ENCODE measurements at regions not wholly inside any gene's neighbourhood (a gene's known extent, or its start where the extent isn't known, plus 50 kb on each side); places are given as distances from the start of the nearest gene placed in this dataset.

DNA sequence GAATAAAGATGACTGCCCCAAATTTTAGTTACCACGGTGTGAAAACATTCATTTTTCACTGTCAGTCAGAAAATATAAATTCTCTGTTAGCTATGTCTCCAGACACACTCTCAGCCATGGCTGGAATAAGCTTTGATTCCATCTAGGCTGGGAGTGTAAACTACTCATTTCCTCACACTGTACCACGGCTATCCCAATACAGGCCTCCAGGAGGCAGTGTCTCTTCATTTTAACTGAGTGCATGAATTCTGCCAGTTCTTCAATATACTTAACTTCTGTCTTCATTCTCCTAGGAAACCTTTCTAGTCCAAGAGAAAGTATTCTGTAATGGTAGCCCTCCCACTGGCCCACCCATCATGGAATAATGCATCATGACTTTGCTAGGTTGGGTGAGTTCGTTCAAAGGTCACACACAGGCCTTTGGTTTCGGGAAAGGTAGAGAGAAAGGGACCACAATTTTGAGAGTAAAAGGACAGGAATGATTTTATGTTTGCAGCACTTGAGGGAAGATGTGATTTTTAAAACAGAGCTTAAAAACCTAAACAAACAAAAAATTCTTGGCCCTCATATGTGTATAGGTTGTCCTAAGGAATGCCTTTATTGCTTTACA lies 381.1 kb downstream of the SEC23A start:
- POLR2A ChIA-PET = no interaction called here
- WGBS (ENCODE audit: low lambda C conversion rate) = 21% methylated on average over 4 of the region's 4 CpGs
- no peaks in the 10 kb centered on the region for H3K79me2 ChIP-seq (ENCODE audit: insufficient read depth, low read length)
- peak; percentile 98 for ATAC-seq
- no peaks in the 10 kb centered on the region for H3K4me1 ChIP-seq (ENCODE audit: insufficient read depth, low read length)
- H3K4me3 ChIP-seq (replicated peaks in 1 of 3; ENCODE audit: insufficient read depth in 1 of 3, low read depth in 2 of 3, low read length in 3 of 3) = no peak overlapping the region
- in situ Hi-C loops (cut with HindIII; ENCODE audit: extremely low pct_ligation_motif_present, low pct_unique_long_range_greater_than_20kb) (loop anchor here (5.0 kb wide), 2 partner anchors 145 to 290 kb away; no protein-coding TSS in a partner anchor), intact Hi-C loops (cut with micrococcal nuclease; ENCODE audit: unreplicated experiment) (loop anchor here (1.0 to 5.0 kb wide), 4 partner anchors 115 to 312 kb away; no protein-coding TSS in a partner anchor)
- no peak overlapping the region for H3K9ac ChIP-seq (ENCODE audit: insufficient read depth, low read depth, low read length)
- CTCF ChIA-PET (ENCODE audit: low intra/inter-chr PET ratio, low total read pairs) = interaction anchor here (1.1 to 2.4 kb wide), 4 partner anchors 146 to 313 kb away, joined by 5 to 36 read pairs (median 22); no protein-coding TSS in a partner anchor
- no peaks in the 10 kb centered on the region for H3K9me3 ChIP-seq (ENCODE audit: low read length)
- no TSS peak for BruUV-seq (replicated peaks)
- no peaks in the 10 kb centered on the region for H4K20me1 ChIP-seq (ENCODE audit: insufficient read depth, low read length)
- no peak overlapping the region for H2AFZ ChIP-seq (ENCODE audit: low read length)
- no peak overlapping the region for H3K27ac ChIP-seq (ENCODE audit: extremely low read length, insufficient read depth, low read length)
- peak; percentile 77 for DNase-seq (ENCODE audit: low spot score)
- peak; percentile 60 for FAIRE-seq
- no peaks in the 10 kb centered on the region for H3K27me3 ChIP-seq (ENCODE audit: control insufficient read depth in 1 of 2, insufficient read depth in 2 of 2, low read length in 2 of 2)
- no peak overlapping the region for H3K4me2 ChIP-seq (ENCODE audit: low read depth, low read length)
- no peaks in the 10 kb centered on the region for H3K36me3 ChIP-seq (replicated peaks in 1 of 2; ENCODE audit: control insufficient read depth in 1 of 2, insufficient read depth in 2 of 2, low read length in 2 of 2)
- TF ChIP-seq, protein P1, sequence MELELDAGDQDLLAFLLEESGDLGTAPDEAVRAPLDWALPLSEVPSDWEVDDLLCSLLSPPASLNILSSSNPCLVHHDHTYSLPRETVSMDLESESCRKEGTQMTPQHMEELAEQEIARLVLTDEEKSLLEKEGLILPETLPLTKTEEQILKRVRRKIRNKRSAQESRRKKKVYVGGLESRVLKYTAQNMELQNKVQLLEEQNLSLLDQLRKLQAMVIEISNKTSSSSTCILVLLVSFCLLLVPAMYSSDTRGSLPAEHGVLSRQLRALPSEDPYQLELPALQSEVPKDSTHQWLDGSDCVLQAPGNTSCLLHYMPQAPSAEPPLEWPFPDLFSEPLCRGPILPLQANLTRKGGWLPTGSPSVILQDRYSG (CRISPR knock-in tag; IDR thresholded peaks at IDR 0.05) = no peak
- TF ChIP-seq ZNF775 (CRISPR knock-in tag; IDR thresholded peaks at IDR 0.05; ENCODE audit: borderline replicate concordance) (no peak), HOXA5 (CRISPR knock-in tag; IDR thresholded peaks at IDR 0.05) (no peak), TBL1XR1 (IDR thresholded peaks at IDR 0.05; ENCODE audit: borderline replicate concordance, low read length, partially characterized antibody) (no peak), ZNF205 (CRISPR knock-in tag; IDR thresholded peaks at IDR 0.05) (peak; percentile 70; the same call in 1 of the 2 replicates), FOXK1 (CRISPR knock-in tag; IDR thresholded peaks at IDR 0.05; ENCODE audit: borderline replicate concordance, low read depth) (peak; percentile 29; the same call in 1 of the 2 replicates), ZNF792 (CRISPR knock-in tag; IDR thresholded peaks at IDR 0.05) (no peak), ZNF782 (CRISPR knock-in tag; IDR thresholded peaks at IDR 0.05; ENCODE audit: borderline replicate concordance) (no peak), SP1 (IDR thresholded peaks at IDR 0.05) (no peak), SP1 (CRISPR knock-in tag; IDR thresholded peaks at IDR 0.05) (no peak), ZKSCAN8 (CRISPR knock-in tag; IDR thresholded peaks at IDR 0.05; ENCODE audit: borderline replicate concordance) (no peak), ZNF337 (CRISPR knock-in tag; IDR thresholded peaks at IDR 0.05; ENCODE audit: borderline replicate concordance, low read depth) (no peak), CHD2 (IDR thresholded peaks at IDR 0.05; ENCODE audit: low read depth, low read length) (no peak), MLLT10 (CRISPR knock-in tag; IDR thresholded peaks at IDR 0.05) (no peak), ZNF263 (CRISPR knock-in tag; IDR thresholded peaks at IDR 0.05) (no peak), FOXK2 (IDR thresholded peaks at IDR 0.05) (no peak)
- TF ChIP-seq, protein P2, sequence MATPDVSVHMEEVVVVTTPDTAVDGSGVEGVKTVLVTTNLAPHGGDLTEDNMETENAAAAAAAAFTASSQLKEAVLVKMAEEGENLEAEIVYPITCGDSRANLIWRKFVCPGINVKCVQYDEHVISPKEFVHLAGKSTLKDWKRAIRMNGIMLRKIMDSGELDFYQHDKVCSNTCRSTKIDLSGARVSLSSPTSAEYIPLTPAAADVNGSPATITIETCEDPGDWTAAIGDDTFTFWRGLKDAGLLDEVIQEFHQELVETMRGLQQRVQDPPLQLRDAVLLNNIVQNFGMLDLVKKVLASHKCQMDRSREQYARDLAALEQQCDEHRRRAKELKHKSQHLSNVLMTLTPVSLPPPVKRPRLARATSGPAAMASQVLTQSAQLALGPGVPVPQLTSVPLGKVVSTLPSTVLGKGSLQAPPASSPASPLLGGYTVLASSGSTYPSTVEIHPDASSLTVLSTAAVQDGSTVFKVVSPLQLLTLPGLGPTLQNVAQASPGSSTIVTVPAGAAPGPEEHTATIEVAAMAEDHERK (CRISPR knock-in tag; IDR thresholded peaks at IDR 0.05; ENCODE audit: low read depth) = no peak
- TF ChIP-seq, protein P3, sequence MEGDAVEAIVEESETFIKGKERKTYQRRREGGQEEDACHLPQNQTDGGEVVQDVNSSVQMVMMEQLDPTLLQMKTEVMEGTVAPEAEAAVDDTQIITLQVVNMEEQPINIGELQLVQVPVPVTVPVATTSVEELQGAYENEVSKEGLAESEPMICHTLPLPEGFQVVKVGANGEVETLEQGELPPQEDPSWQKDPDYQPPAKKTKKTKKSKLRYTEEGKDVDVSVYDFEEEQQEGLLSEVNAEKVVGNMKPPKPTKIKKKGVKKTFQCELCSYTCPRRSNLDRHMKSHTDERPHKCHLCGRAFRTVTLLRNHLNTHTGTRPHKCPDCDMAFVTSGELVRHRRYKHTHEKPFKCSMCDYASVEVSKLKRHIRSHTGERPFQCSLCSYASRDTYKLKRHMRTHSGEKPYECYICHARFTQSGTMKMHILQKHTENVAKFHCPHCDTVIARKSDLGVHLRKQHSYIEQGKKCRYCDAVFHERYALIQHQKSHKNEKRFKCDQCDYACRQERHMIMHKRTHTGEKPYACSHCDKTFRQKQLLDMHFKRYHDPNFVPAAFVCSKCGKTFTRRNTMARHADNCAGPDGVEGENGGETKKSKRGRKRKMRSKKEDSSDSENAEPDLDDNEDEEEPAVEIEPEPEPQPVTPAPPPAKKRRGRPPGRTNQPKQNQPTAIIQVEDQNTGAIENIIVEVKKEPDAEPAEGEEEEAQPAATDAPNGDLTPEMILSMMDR (CRISPR knock-in tag; IDR thresholded peaks at IDR 0.05) = peak; percentile 94
- TF ChIP-seq, protein P4, sequence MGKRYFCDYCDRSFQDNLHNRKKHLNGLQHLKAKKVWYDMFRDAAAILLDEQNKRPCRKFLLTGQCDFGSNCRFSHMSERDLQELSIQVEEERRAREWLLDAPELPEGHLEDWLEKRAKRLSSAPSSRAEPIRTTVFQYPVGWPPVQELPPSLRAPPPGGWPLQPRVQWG (CRISPR knock-in tag; IDR thresholded peaks at IDR 0.05; ENCODE audit: borderline replicate concordance, low read depth) = no peak
- TF ChIP-seq, protein P5, sequence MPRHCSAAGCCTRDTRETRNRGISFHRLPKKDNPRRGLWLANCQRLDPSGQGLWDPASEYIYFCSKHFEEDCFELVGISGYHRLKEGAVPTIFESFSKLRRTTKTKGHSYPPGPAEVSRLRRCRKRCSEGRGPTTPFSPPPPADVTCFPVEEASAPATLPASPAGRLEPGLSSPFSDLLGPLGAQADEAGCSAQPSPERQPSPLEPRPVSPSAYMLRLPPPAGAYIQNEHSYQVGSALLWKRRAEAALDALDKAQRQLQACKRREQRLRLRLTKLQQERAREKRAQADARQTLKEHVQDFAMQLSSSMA (CRISPR knock-in tag; IDR thresholded peaks at IDR 0.05) = no peak

Measured in HepG2 (cell line).